OCI-LY3 (cell line): ENCODE measurements at regions not wholly inside any gene's neighbourhood (a gene's known extent, or its start where the extent isn't known, plus 50 kb on each side); places are given as distances from the start of the nearest gene placed in this dataset.

Experiments used
- H2AFZ ChIP-seq: fragments of 200-600, 300-600 bp; shearing (Covaris generic); 2 replicates; pipeline ENCODE4 v1.6.0; 2014; ENCODE audit warnings: antibody characterized with exemption, low read depth, low read length
- H3K27ac ChIP-seq: fragments of 200-600, 300-600 bp; sonication (generic); 2 replicates; pipeline ENCODE4 v1.5.1; 2014; ENCODE audit warnings: mild to moderate bottlenecking, low read length, moderate library complexity, mixed read lengths
- H3K27me3 ChIP-seq: fragments of 200-600, 300-600 bp; sonication (generic); 2 replicates; pipeline ENCODE4 v1.6.1; 2014; ENCODE audit warnings: low read depth, low read length, mixed read lengths
- H3K36me3 ChIP-seq: fragments of 200-600, 300-600 bp; sonication (generic); replicated peaks from 2 replicates; pipeline ENCODE3; 2014; ENCODE audit warnings: low read depth, low read length, mixed read lengths
- H3K4me1 ChIP-seq: fragments of 300-600, 200-600 bp; sonication (generic); 2 replicates; pipeline ENCODE4 v1.6.1; 2014; ENCODE audit warnings: low read length, mixed read lengths
- H3K4me2 ChIP-seq: fragments of 200-600, 300-600 bp; sonication (generic); 2 replicates; pipeline ENCODE4 v1.6.1; 2014; ENCODE audit warnings: low read length, mixed read lengths
- H3K4me3 ChIP-seq: fragments of 300-600, 200-600 bp; sonication (generic); 2 replicates; pipeline ENCODE4 v1.5.1; 2014; ENCODE audit warnings: antibody characterized with exemption, mild to moderate bottlenecking, low read length, moderate library complexity
- H3K79me2 ChIP-seq: fragments of 300-600, 200-600 bp; shearing (Covaris generic); 2 replicates; pipeline ENCODE4 v1.6.1; 2014; ENCODE audit warnings: mild to moderate bottlenecking, low read length, mixed read lengths
- H3K9ac ChIP-seq: fragments of 300-600, 200-600 bp; shearing (Covaris generic); 2 replicates; pipeline ENCODE4 v1.6.0; 2014; ENCODE audit warnings: mild to moderate bottlenecking, low read length, moderate library complexity
- H3K9me3 ChIP-seq: fragments of 200-600, 300-600 bp; shearing (Covaris generic); 2 replicates; pipeline ENCODE4 v1.6.1; 2014; ENCODE audit warnings: low read length, mixed read lengths; ENCODE audit not compliant: insufficient read depth
- H4K20me1 ChIP-seq: fragments of 200-600, 300-600 bp; sonication (generic); 2 replicates; pipeline ENCODE4 v1.6.1; 2016; ENCODE audit warnings: low read length, mixed read lengths; ENCODE audit not compliant: insufficient read depth
- EZH2phosphoT487 ChIP-seq: fragments of 200-600 bp; shearing (Covaris generic); IDR thresholded peaks from 2 replicates; pipeline ENCODE4 v1.6.1; 2018; ENCODE audit warnings: antibody characterized with exemption, mixed run types, low read depth
- TF ChIP-seq, protein P1 (sequence below): fragments of 200-600, 300-600 bp; sonication (generic); IDR thresholded peaks from 2 replicates; pipeline ENCODE4 v1.5.1; 2014; ENCODE audit warnings: antibody characterized with exemption, low read length, low read depth

- Histone ChIP-seq H4K20me1 (no peaks in the 10 kb centered on the region), H3K27ac (no peak overlapping the region), H3K9ac (no peak overlapping the region), H3K4me2 (no peak overlapping the region), H3K4me3 (no peak overlapping the region), H3K27me3 (no peaks in the 10 kb centered on the region), H3K79me2 (no peaks in the 10 kb centered on the region), H2AFZ (no peak overlapping the region), H3K9me3 (no peaks in the 10 kb centered on the region), H3K4me1 (no peaks in the 10 kb centered on the region), H3K36me3 (no peaks in the 10 kb centered on the region)
- TF ChIP-seq EZH2phosphoT487: no peak
- TF ChIP-seq, protein P1, sequence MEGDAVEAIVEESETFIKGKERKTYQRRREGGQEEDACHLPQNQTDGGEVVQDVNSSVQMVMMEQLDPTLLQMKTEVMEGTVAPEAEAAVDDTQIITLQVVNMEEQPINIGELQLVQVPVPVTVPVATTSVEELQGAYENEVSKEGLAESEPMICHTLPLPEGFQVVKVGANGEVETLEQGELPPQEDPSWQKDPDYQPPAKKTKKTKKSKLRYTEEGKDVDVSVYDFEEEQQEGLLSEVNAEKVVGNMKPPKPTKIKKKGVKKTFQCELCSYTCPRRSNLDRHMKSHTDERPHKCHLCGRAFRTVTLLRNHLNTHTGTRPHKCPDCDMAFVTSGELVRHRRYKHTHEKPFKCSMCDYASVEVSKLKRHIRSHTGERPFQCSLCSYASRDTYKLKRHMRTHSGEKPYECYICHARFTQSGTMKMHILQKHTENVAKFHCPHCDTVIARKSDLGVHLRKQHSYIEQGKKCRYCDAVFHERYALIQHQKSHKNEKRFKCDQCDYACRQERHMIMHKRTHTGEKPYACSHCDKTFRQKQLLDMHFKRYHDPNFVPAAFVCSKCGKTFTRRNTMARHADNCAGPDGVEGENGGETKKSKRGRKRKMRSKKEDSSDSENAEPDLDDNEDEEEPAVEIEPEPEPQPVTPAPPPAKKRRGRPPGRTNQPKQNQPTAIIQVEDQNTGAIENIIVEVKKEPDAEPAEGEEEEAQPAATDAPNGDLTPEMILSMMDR: no peak
Measured at GRCh38 chr18:24710474-24710873, 250.0 kb downstream of the HRH4 start.

DNA sequence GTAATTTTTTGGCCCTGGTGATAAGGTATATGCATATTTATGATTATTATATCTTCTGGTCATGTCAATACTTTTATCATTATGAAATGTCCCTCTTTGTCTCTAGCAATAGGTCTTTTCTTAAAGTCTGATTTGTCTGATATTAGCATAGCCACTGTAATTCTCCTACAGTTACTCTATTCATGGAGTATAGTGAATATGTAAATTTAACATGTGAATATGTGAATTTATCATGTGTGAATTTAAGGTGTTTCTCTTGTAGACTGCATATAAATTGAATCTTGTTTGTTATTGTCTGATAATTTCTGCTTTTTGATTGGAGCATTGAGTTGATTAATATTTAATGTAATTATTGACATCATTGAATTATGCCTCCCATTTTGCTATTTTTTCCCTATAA, 259.4 kb downstream of the HRH4 start:
- Histone ChIP-seq H3K9ac (no peak overlapping the region), H3K9me3 (no peaks in the 10 kb centered on the region), H3K27me3 (peaks cover 36% of the 10 kb centered on the region), H2AFZ (no peak overlapping the region), H3K79me2 (no peaks in the 10 kb centered on the region), H3K36me3 (no peaks in the 10 kb centered on the region), H3K4me3 (no peak overlapping the region), H3K4me2 (no peak overlapping the region), H4K20me1 (no peaks in the 10 kb centered on the region), H3K4me1 (no peaks in the 10 kb centered on the region), H3K27ac (no peak overlapping the region)
- no peak for TF ChIP-seq EZH2phosphoT487
- TF ChIP-seq, protein P1: no peak

- Histone ChIP-seq H3K27me3 (peaks cover 36% of the 10 kb centered on the region), H3K4me2 (no peak overlapping the region), H4K20me1 (no peaks in the 10 kb centered on the region), H3K4me1 (no peaks in the 10 kb centered on the region), H3K36me3 (no peaks in the 10 kb centered on the region), H3K9me3 (no peaks in the 10 kb centered on the region), H3K79me2 (no peaks in the 10 kb centered on the region), H3K4me3 (no peak overlapping the region), H3K9ac (no peak overlapping the region), H3K27ac (no peak overlapping the region), H2AFZ (no peak overlapping the region)
- TF ChIP-seq, protein P1: no peak
- no peak for TF ChIP-seq EZH2phosphoT487
Measured at GRCh38 chr18:24721388-24721787, 261.0 kb downstream of the HRH4 start.

GRCh38 chr18:24725644-24726415, 265.4 kb downstream of the HRH4 start:
- H4K20me1 ChIP-seq: no peaks in the 10 kb centered on the region
- no peak overlapping the region for H3K27ac ChIP-seq
- H3K9ac ChIP-seq: no peak overlapping the region
- H3K79me2 ChIP-seq: no peaks in the 10 kb centered on the region
- no peaks in the 10 kb centered on the region for H3K4me1 ChIP-seq
- peaks cover 52% of the 10 kb centered on the region for H3K27me3 ChIP-seq
- H3K36me3 ChIP-seq: no peaks in the 10 kb centered on the region
- TF ChIP-seq, protein P1: no peak
- no peak for TF ChIP-seq EZH2phosphoT487
- H3K9me3 ChIP-seq: no peaks in the 10 kb centered on the region
- no peak overlapping the region for H3K4me3 ChIP-seq
- no peak overlapping the region for H3K4me2 ChIP-seq
- H2AFZ ChIP-seq: no peak overlapping the region
